Heart right ventricle (tissue), 16 donors: ENCODE measurements at regions not wholly inside any gene's neighbourhood (a gene's known extent, or its start where the extent isn't known, plus 50 kb on each side); places are given as distances from the start of the nearest gene placed in this dataset.

Experiments used
- ATAC-seq, 8 donors: fragments of 200-7000 bp; cut with Tn5 transposase; one replicate each; pipeline ENCODE4 v1.9.1; 2020; ENCODE audit warnings: mild to moderate bottlenecking in 8 of 8, moderate library complexity in 8 of 8, moderate number of reproducible peaks in 1 of 8
- DNase-seq, 2 donors: peaks; one replicate each; pipeline ENCODE4 v3.0.0-alpha.2; 2020
- H3K27ac ChIP-seq, 10 donors: fragments of 200-600 bp; sonication (generic) in 2 of 10; one replicate each; pipeline versions ENCODE4 v1.5.0 to v1.8.0; 2020 to 2022; ENCODE audit warnings: mild to moderate bottlenecking in 3 of 10
- H3K27me3 ChIP-seq, 7 donors: fragments of 200-600 bp; one replicate each; pipeline ENCODE4 v1.8.0; 2021 to 2022; ENCODE audit warnings: mild to moderate bottlenecking in 2 of 7
- H3K36me3 ChIP-seq, 9 donors: fragments of 200-600 bp; sonication (generic) in 1 of 9; one replicate each; pipeline versions ENCODE4 v1.5.0 to v1.8.0; 2020 to 2022; ENCODE audit warnings: mild to moderate bottlenecking in 2 of 9
- H3K4me1 ChIP-seq, 9 donors: fragments of 200-600 bp; sonication (generic) in 1 of 9; one replicate each; pipeline versions ENCODE4 v1.5.0 to v1.8.0; 2020 to 2022; ENCODE audit warnings: mild to moderate bottlenecking in 4 of 9
- H3K4me3 ChIP-seq, 10 donors: fragments of 200-600 bp; sonication (generic) in 2 of 10; one replicate each; pipeline versions ENCODE4 v1.5.0 to v1.8.0; 2020 to 2022; ENCODE audit warnings: mild to moderate bottlenecking in 7 of 10, moderate library complexity in 2 of 10
- H3K9me3 ChIP-seq, 11 donors: fragments of 200-600 bp in 10 of 11; sonication (generic) in 2 of 11; one replicate each; pipeline versions ENCODE4 v1.5.0 to v1.8.0; 2013 to 2022; ENCODE audit warnings: mild to moderate bottlenecking in 2 of 11, control low read depth in 1 of 11, moderate library complexity in 1 of 11
- CTCF ChIP-seq, 9 donors: fragments of 200-600 bp; sonication (generic) in 2 of 9; IDR thresholded peaks; one replicate each; pipeline versions ENCODE4 v1.5.0 to v1.8.0; 2021 to 2022; ENCODE audit warnings: antibody characterized with exemption in 9 of 9, mild to moderate bottlenecking in 5 of 9, moderate library complexity in 1 of 9
- WGBS, 2 donors: extraction: QIAGEN DNeasy Blood & Tissue Kit; methylation state at CpG; one replicate each; pipeline ENCODE4 v1.1.7; 2013; ENCODE audit warnings: inconsistent platforms in 1 of 2; 5-methylcytosine and 5-hydroxymethylcytosine counted together
- intact Hi-C, 10 donors: fragments of 100-400 bp; cut with DNase I; formaldehyde crosslinking; loops; one replicate each; pipeline versions ENCODE4 v1.11.1 to v1.14.2; 2022
- donor health status: Arrhythmogenic right ventricular cardiomyopathy.
- donor health status: ischemic (EF 13 %, LVEDD 7.1; RV severe dilation, severe dysfunction).
- donor health status: healthy with polysubstance abuse.
- donor health status: DM: no; HTN: yes; CAD: no.
- donor health status: DM: no; HTN: no; CAD: no.
- donor health status: ischemic (EF 25% LVEDD 6.9; RV normal size, moderate dysfunction).
- donor health status: ischemic (EF 25% LVEDD 5.7; RV mildly dilated, moderate dysfunction).
- donor health status: healthy.
- donor health status: DM: yes; HTN: yes; CAD: no.
- donor health status: Ischemic cardiomyopathy.
- donor health status: ischemic (EF 35%, LVEDD 5.7; RV mildly dilated, moderate dysfunction).
- donor health status: nonischemic (EF 11% LVEDD 7.7; RV severe dilation, severe dysfunction).
- donor health status: DM: yes; HTN: yes; CAD: no.
- donor health status: PGD.
- donor health status: ischemic (EF 29% LVEDD 5.4; RV normal size, mild dysfunction).
- donor health status: nonischemic (EF 23%, LVEDD 6.1; RV moderate dilation, normal function).

GRCh38 chr6:102848796-102849195 is 1455.3 kb downstream of the GRIK2 start:
- H3K36me3 ChIP-seq: no peaks in the 10 kb centered on the region

GRCh38 chr6:102848210-102848609 is 1454.7 kb downstream of the GRIK2 start:
- ATAC-seq (no peak), DNase-seq (no peak)
- no peaks in the 10 kb centered on the region for H3K27me3 ChIP-seq
- intact Hi-C loops: loop anchor here in 2 of 10 donors (5.0 to 10.0 kb wide), 2 partner anchors 424 to 427 kb away; no protein-coding TSS in a partner anchor
- TF ChIP-seq CTCF (IDR thresholded peaks at IDR 0.05): no peak
- H3K4me3 ChIP-seq: no peak overlapping the region
- 70 to 79% methylated on average over 3 of the region's 3 CpGs for WGBS, 2 donors
- H3K27ac ChIP-seq: no peak overlapping the region
- H3K4me1 ChIP-seq: no peaks in the 10 kb centered on the region
- no peaks in the 10 kb centered on the region for H3K9me3 ChIP-seq
- H3K36me3 ChIP-seq: no peaks in the 10 kb centered on the region

More at GRCh38 chr6:102848796-102849195, 1455.3 kb downstream of the GRIK2 start:
- Histone ChIP-seq H3K9me3 (no peaks in the 10 kb centered on the region), H3K4me3 (no peak overlapping the region), H3K27me3 (no peaks in the 10 kb centered on the region), H3K4me1 (no peaks in the 10 kb centered on the region), H3K27ac (no peak overlapping the region)
- ATAC-seq (no peak), DNase-seq (no peak)
- no peak for TF ChIP-seq CTCF (IDR thresholded peaks at IDR 0.05)
- 77 to 85% methylated on average over 1 of the region's 1 CpG for WGBS, 2 donors
- intact Hi-C loops: loop anchor here in 2 of 10 donors (5.0 to 10.0 kb wide), 2 partner anchors 424 to 426 kb away; no protein-coding TSS in a partner anchor

GRCh38 chr6:102841060-102841459 is 1447.6 kb downstream of the GRIK2 start:
- H3K27me3 ChIP-seq: no peaks in the 10 kb centered on the region
- peaks cover 0 to 8% (median 0%) of the 10 kb centered on the region in 11 donors for H3K9me3 ChIP-seq
- WGBS, 2 donors: 55 to 77% methylated on average over 2 of the region's 2 CpGs
- no peaks in the 10 kb centered on the region for H3K4me1 ChIP-seq
- H3K27ac ChIP-seq: no peak overlapping the region
- H3K4me3 ChIP-seq: no peak overlapping the region
- no peak for TF ChIP-seq CTCF (IDR thresholded peaks at IDR 0.05)
- DNase-seq (no peak), ATAC-seq (no peak)
- no peaks in the 10 kb centered on the region for H3K36me3 ChIP-seq
- intact Hi-C loops: loop anchor here in 1 of 10 donors (10.0 kb wide), 1 partner anchor 434 kb away; no protein-coding TSS in a partner anchor

- Histone ChIP-seq H3K4me1 (no peaks in the 10 kb centered on the region), H3K4me3 (no peak overlapping the region), H3K27me3 (no peaks in the 10 kb centered on the region), H3K9me3 (peaks cover 0 to 19% (median 0%) of the 10 kb centered on the region in 11 donors), H3K36me3 (no peaks in the 10 kb centered on the region), H3K27ac (no peak overlapping the region)
- 90 to 93% methylated on average over 1 of the region's 1 CpG for WGBS, 2 donors
- DNase-seq: no peak
- no peak for TF ChIP-seq CTCF (IDR thresholded peaks at IDR 0.05)
- ATAC-seq: no peak
- intact Hi-C loops: no loop called here
Measured at GRCh38 chr6:102832021-102832420, 1438.5 kb downstream of the GRIK2 start.
